ENCODE measurements at regions not wholly inside any gene's neighbourhood (a gene's known extent, or its start where the extent isn't known, plus 50 kb on each side); places are given as distances from the start of the nearest gene placed in this dataset.

DNA sequence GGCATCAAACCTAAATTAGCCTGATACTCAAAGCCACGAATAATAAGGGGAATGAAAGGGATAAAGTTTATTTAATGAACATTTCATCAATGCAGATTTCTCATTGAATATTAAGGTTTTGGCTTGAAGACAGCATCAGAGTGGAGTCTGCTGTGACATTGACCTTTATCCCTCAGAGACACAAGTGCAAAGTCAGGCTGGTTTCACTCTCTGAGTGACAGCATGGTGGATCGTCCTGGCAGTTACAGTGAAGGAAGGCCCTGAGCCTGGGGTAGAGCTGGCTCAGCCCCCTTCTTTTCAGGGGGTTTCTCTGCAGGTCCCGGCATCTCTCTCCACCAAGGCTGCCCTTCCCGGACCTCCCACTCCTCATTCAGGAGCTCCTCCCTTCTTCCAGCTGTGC lies 503.1 kb downstream of the PREX1 start:
- CTCF ChIA-PET, result no interaction called here
- TF ChIP-seq CTBP1 (IDR thresholded peaks at IDR 0.05; ENCODE audit: borderline replicate concordance) (no peak), SP1 (IDR thresholded peaks at IDR 0.05) (no peak), FOXA1 (IDR thresholded peaks at IDR 0.05) (no peak), BHLHE40 (IDR thresholded peaks at IDR 0.05; ENCODE audit: borderline replicate concordance) (no peak), LEF1 (IDR thresholded peaks at IDR 0.05; ENCODE audit: borderline replicate concordance) (no peak), SUZ12 (IDR thresholded peaks at IDR 0.05) (no peak), FOXK2 (IDR thresholded peaks at IDR 0.05) (no peak), FOXM1 (IDR thresholded peaks at IDR 0.05; ENCODE audit: borderline replicate concordance) (no peak), L3MBTL2 (conservative IDR thresholded peaks at IDR 0.05) (no peak), PKNOX1 (IDR thresholded peaks at IDR 0.05) (no peak), TARDBP (IDR thresholded peaks at IDR 0.05) (no peak), ZNF384 (IDR thresholded peaks at IDR 0.05) (no peak), ELF4 (IDR thresholded peaks at IDR 0.05) (no peak), NFRKB (IDR thresholded peaks at IDR 0.05) (no peak), HDGF (IDR thresholded peaks at IDR 0.05; ENCODE audit: borderline replicate concordance) (no peak)
- DNase-seq (ENCODE audit: extremely low spot score), result no peak
- POLR2A ChIA-PET, result no interaction called here

GRCh38 chr20:48321271-48321670 lies 506.5 kb downstream of the PREX1 start:
- POLR2A ChIA-PET, result no interaction called here
- CTCF ChIA-PET, result no interaction called here
- TF ChIP-seq L3MBTL2 (conservative IDR thresholded peaks at IDR 0.05) (no peak), FOXA1 (IDR thresholded peaks at IDR 0.05) (no peak), PKNOX1 (IDR thresholded peaks at IDR 0.05) (no peak), LEF1 (IDR thresholded peaks at IDR 0.05; ENCODE audit: borderline replicate concordance) (no peak), SP1 (IDR thresholded peaks at IDR 0.05) (no peak), SUZ12 (IDR thresholded peaks at IDR 0.05) (no peak), HDGF (IDR thresholded peaks at IDR 0.05; ENCODE audit: borderline replicate concordance) (no peak), TARDBP (IDR thresholded peaks at IDR 0.05) (no peak), FOXK2 (IDR thresholded peaks at IDR 0.05) (no peak), NFRKB (IDR thresholded peaks at IDR 0.05) (no peak), ELF4 (IDR thresholded peaks at IDR 0.05) (no peak), ARNT (IDR thresholded peaks at IDR 0.05) (no peak), CTBP1 (IDR thresholded peaks at IDR 0.05; ENCODE audit: borderline replicate concordance) (no peak), BHLHE40 (IDR thresholded peaks at IDR 0.05; ENCODE audit: borderline replicate concordance) (no peak), FOXM1 (IDR thresholded peaks at IDR 0.05; ENCODE audit: borderline replicate concordance) (no peak), ZNF384 (IDR thresholded peaks at IDR 0.05) (no peak)
- no peak for DNase-seq (ENCODE audit: extremely low spot score)

DNA sequence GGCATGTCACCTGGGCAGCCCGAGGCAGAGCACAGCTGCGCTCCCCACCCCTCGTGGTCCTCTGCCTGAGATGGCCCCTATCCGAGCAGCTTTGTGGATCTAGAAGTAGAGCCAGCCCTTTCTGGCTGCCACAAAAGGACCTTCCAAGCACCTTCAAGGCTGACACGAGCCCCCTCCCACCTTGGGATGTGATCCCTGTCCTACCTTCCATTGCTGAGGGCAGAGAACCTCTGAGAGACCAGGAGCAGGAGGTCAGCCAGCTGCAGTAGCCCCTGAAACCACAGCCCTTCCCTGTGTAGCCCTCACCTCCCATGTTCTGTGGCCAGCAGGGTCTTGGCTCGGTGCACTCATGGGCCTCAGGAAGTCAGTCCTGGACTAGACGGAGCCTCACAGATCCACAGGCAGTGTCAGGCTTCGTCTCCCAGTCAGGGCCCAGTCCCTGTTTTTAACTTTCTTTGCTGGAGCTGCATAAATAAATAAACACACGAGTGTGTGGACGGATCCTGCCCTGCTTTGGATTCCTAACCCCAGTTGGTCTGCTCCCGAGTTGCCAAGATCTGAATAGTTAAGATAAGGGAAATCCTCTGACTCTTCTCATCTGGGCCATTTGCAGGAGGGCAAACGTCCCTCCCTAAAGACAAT lies 507.7 kb downstream of the PREX1 start:
- POLR2A ChIA-PET, result no interaction called here
- no peak for TF ChIP-seq SP1 (IDR thresholded peaks at IDR 0.05)
- no peak for TF ChIP-seq HDGF (IDR thresholded peaks at IDR 0.05; ENCODE audit: borderline replicate concordance)
- no peak for TF ChIP-seq ZNF384 (IDR thresholded peaks at IDR 0.05)
- no peak for TF ChIP-seq LEF1 (IDR thresholded peaks at IDR 0.05; ENCODE audit: borderline replicate concordance)
- TF ChIP-seq FOXM1 (IDR thresholded peaks at IDR 0.05; ENCODE audit: borderline replicate concordance), result no peak
- no peak for TF ChIP-seq TARDBP (IDR thresholded peaks at IDR 0.05)
- TF ChIP-seq ELF4 (IDR thresholded peaks at IDR 0.05), result no peak
- TF ChIP-seq FOXA1 (IDR thresholded peaks at IDR 0.05), result no peak
- TF ChIP-seq ARNT (IDR thresholded peaks at IDR 0.05), result no peak
- no peak for TF ChIP-seq FOXK2 (IDR thresholded peaks at IDR 0.05)
- no peak for TF ChIP-seq PKNOX1 (IDR thresholded peaks at IDR 0.05)
- no peak for TF ChIP-seq CTBP1 (IDR thresholded peaks at IDR 0.05; ENCODE audit: borderline replicate concordance)
- no peak for TF ChIP-seq BHLHE40 (IDR thresholded peaks at IDR 0.05; ENCODE audit: borderline replicate concordance)
- TF ChIP-seq NFRKB (IDR thresholded peaks at IDR 0.05), result no peak
- CTCF ChIA-PET, result no interaction called here
- DNase-seq (ENCODE audit: extremely low spot score), result no peak

GRCh38 chr20:48317578-48317977 lies 510.2 kb downstream of the PREX1 start:
- ChIA-PET CTCF (no interaction called here), POLR2A (no interaction called here)
- no peak for TF ChIP-seq BHLHE40 (IDR thresholded peaks at IDR 0.05; ENCODE audit: borderline replicate concordance)
- no peak for TF ChIP-seq FOXA1 (IDR thresholded peaks at IDR 0.05)
- no peak for TF ChIP-seq HDGF (IDR thresholded peaks at IDR 0.05; ENCODE audit: borderline replicate concordance)
- no peak for TF ChIP-seq SUZ12 (IDR thresholded peaks at IDR 0.05)
- TF ChIP-seq ARNT (IDR thresholded peaks at IDR 0.05), result no peak
- TF ChIP-seq ELF4 (IDR thresholded peaks at IDR 0.05), result no peak
- no peak for TF ChIP-seq PKNOX1 (IDR thresholded peaks at IDR 0.05)
- TF ChIP-seq NFRKB (IDR thresholded peaks at IDR 0.05), result no peak
- DNase-seq (ENCODE audit: extremely low spot score), result no peak

GRCh38 chr20:48314925-48315592 lies 512.7 kb downstream of the PREX1 start:
- CTCF ChIA-PET, result no interaction called here
- DNase-seq (ENCODE audit: extremely low spot score), result no peak
- no peak for TF ChIP-seq CTBP1 (IDR thresholded peaks at IDR 0.05; ENCODE audit: borderline replicate concordance)
- POLR2A ChIA-PET, result no interaction called here

All from HEK293T (cell line).